IPS-20b (cell line): ENCODE measurements at regions not wholly inside any gene's neighbourhood (a gene's known extent, or its start where the extent isn't known, plus 50 kb on each side); places are given as distances from the start of the nearest gene placed in this dataset.

Experiments used
- H3K27ac ChIP-seq: one replicate; pipeline ENCODE4 v1.5.1; 2013; ENCODE audit warnings: low read length
- H3K27me3 ChIP-seq: 2 replicates; pipeline ENCODE4 v1.6.1; 2013; ENCODE audit warnings: mild to moderate bottlenecking, low read length, inconsistent platforms; ENCODE audit not compliant: insufficient read depth
- H3K36me3 ChIP-seq: 2 replicates; pipeline ENCODE4 v1.6.1; 2013; ENCODE audit warnings: low read depth, mild to moderate bottlenecking, inconsistent platforms, low read length, moderate library complexity; ENCODE audit not compliant: insufficient read depth
- H3K4me1 ChIP-seq: 2 replicates; pipeline ENCODE4 v1.6.1; 2013; ENCODE audit warnings: mild to moderate bottlenecking, control low read depth, inconsistent platforms, low read length, moderate library complexity; ENCODE audit not compliant: insufficient read depth
- H3K4me3 ChIP-seq: 2 replicates; pipeline ENCODE4 v1.5.1; 2013; ENCODE audit warnings: mild to moderate bottlenecking, low read length, inconsistent platforms
- H3K9ac ChIP-seq: 2 replicates; pipeline ENCODE4 v1.6.1; 2013; ENCODE audit warnings: low read depth, mild to moderate bottlenecking, inconsistent platforms, low read length, moderate library complexity
- H3K9me3 ChIP-seq: 2 replicates; pipeline ENCODE4 v1.6.1; 2013; ENCODE audit warnings: mild to moderate bottlenecking, low read depth, low read length, inconsistent platforms; ENCODE audit not compliant: insufficient read depth

- H3K9me3 ChIP-seq = no peaks in the 10 kb centered on the region
- H3K27me3 ChIP-seq = no peaks in the 10 kb centered on the region
- peaks cover 11% of the 10 kb centered on the region for H3K4me1 ChIP-seq
- H3K27ac ChIP-seq = no peak overlapping the region
- H3K9ac ChIP-seq = no peak overlapping the region
- H3K36me3 ChIP-seq = no peaks in the 10 kb centered on the region
- no peak overlapping the region for H3K4me3 ChIP-seq
Measured at GRCh38 chr3:144112036-144112435, 140.4 kb downstream of the DIPK2A start.

GRCh38 chr3:144112437-144112836 lies 140.8 kb downstream of the DIPK2A start:
- H3K4me1 ChIP-seq = peaks cover 11% of the 10 kb centered on the region
- H3K4me3 ChIP-seq = no peak overlapping the region
- H3K9ac ChIP-seq = no peak overlapping the region
- no peaks in the 10 kb centered on the region for H3K27me3 ChIP-seq
- H3K36me3 ChIP-seq = no peaks in the 10 kb centered on the region
- H3K27ac ChIP-seq = no peak overlapping the region
- H3K9me3 ChIP-seq = no peaks in the 10 kb centered on the region

- Histone ChIP-seq H3K4me1 (peaks cover 15% of the 10 kb centered on the region), H3K9ac (no peak overlapping the region), H3K27me3 (no peaks in the 10 kb centered on the region), H3K4me3 (no peak overlapping the region), H3K9me3 (no peaks in the 10 kb centered on the region), H3K36me3 (no peaks in the 10 kb centered on the region), H3K27ac (no peak overlapping the region)
Measured at GRCh38 chr3:144114767-144115166, 143.1 kb downstream of the DIPK2A start.

GRCh38 chr3:144119633-144120032 lies 148.0 kb downstream of the DIPK2A start:
- no peaks in the 10 kb centered on the region for H3K9me3 ChIP-seq
- H3K27ac ChIP-seq = no peak overlapping the region
- no peak overlapping the region for H3K4me3 ChIP-seq
- H3K9ac ChIP-seq = 0 out of 2 replicates have a peak overlapping the region, but pooled peaks have one; percentile 35
- H3K4me1 ChIP-seq = peaks cover 14% of the 10 kb centered on the region
- no peaks in the 10 kb centered on the region for H3K36me3 ChIP-seq
- no peaks in the 10 kb centered on the region for H3K27me3 ChIP-seq

GRCh38 chr3:144121661-144122060 lies 150.0 kb downstream of the DIPK2A start:
- no peaks in the 10 kb centered on the region for H3K36me3 ChIP-seq
- H3K9ac ChIP-seq = no peak overlapping the region
- H3K9me3 ChIP-seq = 0 out of 2 replicates have a peak, but pooled peaks cover 3% of the 10 kb centered on the region
- H3K27ac ChIP-seq = no peak overlapping the region
- no peaks in the 10 kb centered on the region for H3K27me3 ChIP-seq
- no peak overlapping the region for H3K4me3 ChIP-seq
- H3K4me1 ChIP-seq = peaks cover 8% of the 10 kb centered on the region; the same call in 1 of the 2 replicates

GRCh38 chr3:144127014-144127413 lies 155.4 kb downstream of the DIPK2A start:
- no peak overlapping the region for H3K9ac ChIP-seq
- H3K4me1 ChIP-seq = peaks cover 10% of the 10 kb centered on the region
- H3K27me3 ChIP-seq = no peaks in the 10 kb centered on the region
- no peak overlapping the region for H3K27ac ChIP-seq
- H3K36me3 ChIP-seq = no peaks in the 10 kb centered on the region
- H3K4me3 ChIP-seq = no peak overlapping the region
- peaks cover 3% of the 10 kb centered on the region; the same call in 1 of the 2 replicates for H3K9me3 ChIP-seq

GRCh38 chr3:144127700-144128099 lies 156.1 kb downstream of the DIPK2A start:
- H3K4me3 ChIP-seq = no peak overlapping the region
- H3K27ac ChIP-seq = no peak overlapping the region
- H3K9me3 ChIP-seq = peaks cover 3% of the 10 kb centered on the region; the same call in 1 of the 2 replicates

GRCh38 chr3:144128108-144128892 lies 156.7 kb downstream of the DIPK2A start:
- no peak overlapping the region for H3K9ac ChIP-seq

More at GRCh38 chr3:144127700-144128099, 156.1 kb downstream of the DIPK2A start:
- Histone ChIP-seq H3K9ac (no peak overlapping the region), H3K4me1 (peaks cover 10% of the 10 kb centered on the region), H3K27me3 (no peaks in the 10 kb centered on the region), H3K36me3 (no peaks in the 10 kb centered on the region)

GRCh38 chr3:144129536-144130214 lies 158.1 kb downstream of the DIPK2A start:
- H3K4me1 ChIP-seq = peaks cover 10% of the 10 kb centered on the region
- H3K36me3 ChIP-seq = no peaks in the 10 kb centered on the region
- H3K27ac ChIP-seq = no peak overlapping the region
- no peak overlapping the region for H3K9ac ChIP-seq
- H3K9me3 ChIP-seq = peaks cover 3% of the 10 kb centered on the region; the same call in 1 of the 2 replicates
- H3K27me3 ChIP-seq = no peaks in the 10 kb centered on the region
- no peak overlapping the region for H3K4me3 ChIP-seq

More at GRCh38 chr3:144128108-144128892, 156.7 kb downstream of the DIPK2A start:
- H3K27ac ChIP-seq = no peak overlapping the region
- no peaks in the 10 kb centered on the region for H3K27me3 ChIP-seq
- H3K4me3 ChIP-seq = no peak overlapping the region
- H3K4me1 ChIP-seq = peaks cover 10% of the 10 kb centered on the region
- no peaks in the 10 kb centered on the region for H3K36me3 ChIP-seq
- H3K9me3 ChIP-seq = peaks cover 3% of the 10 kb centered on the region; the same call in 1 of the 2 replicates

GRCh38 chr3:144141074-144141473 lies 169.5 kb downstream of the DIPK2A start:
- Histone ChIP-seq H3K27me3 (no peaks in the 10 kb centered on the region), H3K9ac (no peak overlapping the region), H3K4me1 (peaks cover 9% of the 10 kb centered on the region; the same call in 1 of the 2 replicates), H3K9me3 (peaks cover 8% of the 10 kb centered on the region), H3K36me3 (no peaks in the 10 kb centered on the region), H3K27ac (no peak overlapping the region), H3K4me3 (no peak overlapping the region)

- Histone ChIP-seq H3K36me3 (no peaks in the 10 kb centered on the region), H3K4me3 (no peak overlapping the region), H3K9ac (no peak overlapping the region), H3K4me1 (peaks cover 7% of the 10 kb centered on the region; the same call in 1 of the 2 replicates), H3K27me3 (no peaks in the 10 kb centered on the region), H3K27ac (no peak overlapping the region), H3K9me3 (peaks cover 8% of the 10 kb centered on the region)
Measured at GRCh38 chr3:144141496-144141895, 169.9 kb downstream of the DIPK2A start.
